Right lobe of liver (tissue), 4 donors: ENCODE measurements at regions not wholly inside any gene's neighbourhood (a gene's known extent, or its start where the extent isn't known, plus 50 kb on each side); places are given as distances from the start of the nearest gene placed in this dataset.

ENCODE experiments used
- CTCF ChIP-seq, 4 donors: fragments of 200-600 bp in 3 of 4; fragments of 450-650 bp in 1 of 4; IDR thresholded peaks; one replicate each; pipeline versions ENCODE4 v1.5.1 to v1.8.0; 2016 to 2022; ENCODE audit warnings: antibody characterized with exemption in 4 of 4, mild to moderate bottlenecking in 2 of 4
- POLR2A ChIP-seq: fragments of 450-650 bp; IDR thresholded peaks from one replicate; pipeline ENCODE4 v1.6.1; 2017; ENCODE audit warnings: antibody characterized with exemption, mild to moderate bottlenecking
- donor health status: DM: no; HTN: no; CAD: no.
- donor health status: DM: no; HTN: no; CAD: no.
- donor health status: DM: no; HTN: yes; CAD: no.

GRCh38 chr18:22856870-22857269, 76.3 kb upstream of the RBBP8 start:
- TF ChIP-seq CTCF (IDR thresholded peaks at IDR 0.05) (no peak), POLR2A (no peak)
